ENCODE measurements at regions not wholly inside any gene's neighbourhood (a gene's known extent, or its start where the extent isn't known, plus 50 kb on each side); places are given as distances from the start of the nearest gene placed in this dataset.

DNA sequence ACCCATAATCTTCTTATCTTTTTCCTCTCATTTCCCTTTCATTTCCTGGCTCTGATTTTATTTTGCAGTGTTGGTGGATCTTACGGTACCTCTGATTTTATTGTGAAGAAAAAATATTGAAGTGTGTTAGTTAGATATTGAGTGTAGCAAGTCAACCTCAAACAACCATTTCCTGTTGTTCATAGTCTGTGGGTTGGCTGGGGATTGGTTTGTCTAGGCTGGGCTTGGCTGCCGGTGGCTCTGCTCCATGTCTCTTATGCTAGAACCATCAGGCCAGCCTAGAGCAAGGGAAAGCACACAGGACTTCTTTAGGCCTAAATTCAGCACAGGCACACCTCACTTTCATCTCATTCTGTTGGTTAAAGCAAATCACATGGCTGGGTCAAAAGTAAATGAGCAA is 383.1 kb upstream of the LCORL start:
- no peak for DNase-seq

DNA sequence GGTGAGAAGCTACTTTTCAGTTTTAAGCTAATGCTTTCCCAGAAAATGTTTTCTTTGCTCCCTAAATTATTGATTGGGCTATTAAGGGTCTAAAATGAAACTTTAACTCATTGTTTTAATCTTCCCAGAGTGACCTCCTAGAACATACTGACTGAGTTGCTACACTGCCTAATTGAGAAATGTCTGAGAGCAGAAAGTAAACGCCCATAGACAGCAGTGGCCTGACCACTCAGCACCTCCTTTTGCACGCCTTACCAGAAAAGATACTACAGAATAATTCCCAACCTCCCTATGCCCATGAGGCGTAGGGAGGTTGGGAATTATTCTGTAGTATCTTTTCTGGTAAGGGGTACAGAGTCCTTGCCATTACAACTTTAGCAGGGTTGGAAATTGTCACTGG is 381.8 kb upstream of the LCORL start:
- no peak for DNase-seq

DNA sequence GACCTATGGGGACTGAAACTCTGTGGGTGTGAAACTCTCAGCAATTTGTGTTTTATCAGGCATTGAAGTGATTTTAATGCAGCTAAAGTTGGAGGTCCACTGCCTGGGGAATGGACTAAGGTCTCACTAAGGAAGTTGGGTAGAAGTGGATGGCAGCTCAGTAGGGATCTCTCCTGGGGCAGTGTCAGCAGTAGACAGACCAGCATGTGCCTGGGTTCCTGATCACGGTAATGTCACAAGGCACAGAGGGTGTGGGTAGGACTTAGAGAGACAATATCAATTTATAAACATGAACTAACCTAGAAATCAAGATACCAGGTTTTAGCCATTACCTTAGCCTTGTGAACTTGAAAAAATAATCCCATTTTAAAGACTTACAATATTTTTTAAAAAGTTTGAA is 380.3 kb upstream of the LCORL start:
- no peak for DNase-seq

DNA sequence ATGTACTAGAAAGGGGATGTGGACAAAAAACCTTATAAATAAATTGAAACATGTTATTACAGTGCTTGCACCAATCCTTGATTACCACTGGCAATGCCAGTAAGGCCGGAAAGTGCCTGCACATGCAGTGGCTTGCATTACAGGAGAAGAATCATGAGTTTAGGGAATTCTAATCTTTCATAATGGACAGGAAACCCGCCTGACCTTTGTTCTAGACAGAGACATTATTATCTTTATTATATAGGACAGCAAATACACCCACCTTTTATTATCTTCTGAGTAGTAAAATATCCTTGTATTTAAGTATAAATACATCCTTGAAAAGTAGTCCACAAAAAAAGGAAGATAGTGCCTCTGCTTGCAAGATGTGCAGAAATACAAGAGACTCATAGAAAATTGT is 379.9 kb upstream of the LCORL start:
- DNase-seq: no peak

DNA sequence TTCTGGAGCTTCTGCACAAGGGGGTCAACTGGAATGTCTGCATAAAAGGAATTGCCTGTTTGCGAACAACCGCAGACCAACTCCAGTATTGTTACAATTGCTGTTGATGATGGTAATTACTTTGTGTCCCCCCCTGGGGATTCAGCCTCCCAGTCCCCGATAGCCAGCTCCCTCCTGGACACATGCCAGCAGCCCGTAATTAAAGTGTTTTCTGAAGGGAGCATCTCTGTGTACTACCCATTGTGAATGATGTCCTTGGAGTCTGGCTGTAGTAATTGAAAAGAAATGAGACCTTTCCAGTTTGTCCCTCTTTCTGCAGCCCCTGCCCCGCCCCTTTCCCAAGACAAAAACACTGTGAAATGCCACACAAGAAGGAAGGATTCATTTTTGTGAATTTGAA is 377.1 kb upstream of the LCORL start:
- DNase-seq: no peak

DNA sequence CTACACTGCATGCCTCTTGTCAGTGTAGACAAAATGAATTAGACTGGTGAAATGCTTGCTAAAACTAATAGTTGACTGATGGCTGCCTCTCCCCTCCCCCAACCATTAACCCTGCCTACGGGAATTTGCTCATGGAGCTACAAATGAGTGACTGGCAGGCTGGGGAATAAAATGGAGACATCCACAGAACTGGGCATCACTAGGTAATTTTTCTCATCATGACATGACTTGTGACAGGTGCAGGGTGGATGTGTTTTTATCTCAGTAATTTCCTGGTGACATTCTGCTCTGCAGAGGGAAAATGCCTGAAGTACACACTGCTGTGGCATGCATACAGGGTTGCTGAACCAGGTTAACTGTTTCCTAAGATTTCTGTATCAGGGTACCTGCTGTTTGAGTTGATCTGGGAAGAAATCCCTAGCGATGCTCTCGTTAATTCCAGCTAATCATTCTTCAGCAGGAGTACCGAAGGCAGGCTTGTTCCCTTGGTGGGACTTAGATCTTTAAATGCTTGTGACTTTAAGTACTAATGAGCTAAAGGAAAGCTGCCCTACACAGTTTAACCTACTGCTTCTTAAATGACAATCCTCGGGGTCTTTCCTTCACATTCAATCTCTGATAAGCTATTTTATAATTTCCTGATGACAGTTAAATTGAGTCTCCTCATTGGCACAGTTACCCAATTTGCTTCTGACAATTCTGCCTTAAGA is 376.3 kb upstream of the LCORL start:
- DNase-seq: no peak

DNA sequence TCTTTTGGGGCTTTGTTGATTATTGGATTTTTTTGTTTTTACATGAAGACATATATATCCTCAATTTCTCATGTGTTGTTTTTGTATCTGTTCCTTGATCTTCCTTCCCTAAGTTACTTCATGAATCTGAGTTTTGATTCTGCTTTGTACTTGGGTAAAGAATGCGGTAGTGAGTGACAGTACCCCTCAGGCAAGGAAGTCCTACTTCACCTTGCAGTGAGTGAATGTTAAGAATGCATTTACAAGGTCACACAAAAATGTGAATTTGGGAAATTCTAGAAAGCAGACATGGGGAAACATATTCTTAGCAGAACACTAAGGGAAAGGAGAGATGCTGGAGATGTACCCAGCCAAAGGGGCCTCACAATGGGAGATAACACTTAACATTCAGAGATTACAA is 373.1 kb upstream of the LCORL start:
- DNase-seq: no peak

DNA sequence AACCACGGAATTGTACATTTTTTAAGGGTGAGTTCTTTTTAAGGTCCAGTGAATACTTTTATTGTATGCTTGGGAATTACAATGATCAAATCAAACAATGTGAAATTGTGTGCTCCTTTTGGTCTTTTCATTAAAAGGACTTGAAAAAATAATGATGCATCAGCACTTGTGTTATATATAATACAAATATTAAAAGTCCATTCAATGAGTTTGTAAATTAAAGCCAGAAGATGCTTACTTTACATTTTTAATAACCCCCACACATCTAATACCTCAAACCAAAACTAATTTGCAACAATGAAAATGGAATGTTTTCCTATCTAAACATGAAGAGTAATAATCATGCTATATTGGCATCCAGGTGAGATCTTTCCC is 369.8 kb upstream of the LCORL start:
- no peak for DNase-seq

DNA sequence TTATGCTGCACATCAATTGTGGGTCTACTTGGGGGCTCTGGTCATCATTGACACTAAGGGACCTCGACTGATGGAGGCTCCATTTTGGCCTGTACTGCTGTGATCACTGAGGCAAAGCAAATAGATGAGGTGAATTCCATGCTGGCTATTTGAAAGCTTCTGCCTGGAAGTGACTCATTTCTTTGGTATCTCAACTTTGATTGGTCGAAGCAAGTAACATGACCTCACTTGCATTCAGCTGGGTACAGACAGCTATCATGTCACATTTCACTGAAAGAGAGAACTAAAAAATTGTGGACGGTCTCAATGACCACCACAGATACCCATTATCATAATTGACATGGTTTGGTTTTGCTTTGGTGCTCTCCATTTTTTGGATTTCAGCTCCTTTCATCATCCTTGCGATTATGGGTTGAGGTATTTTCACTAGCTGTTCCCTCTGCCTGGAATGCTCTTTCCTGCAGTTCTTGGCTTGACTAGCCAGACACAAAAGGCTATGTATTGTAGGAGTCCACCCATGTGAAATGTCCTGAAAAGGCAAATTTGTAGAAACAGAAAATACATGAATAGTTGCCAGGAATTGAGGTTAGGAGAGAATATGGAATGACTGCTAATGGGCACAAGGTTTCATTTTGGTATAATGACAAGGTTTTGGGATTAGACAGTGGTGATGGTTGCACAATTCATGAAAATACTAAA is 369.2 kb upstream of the LCORL start:
- DNase-seq: no peak

DNA sequence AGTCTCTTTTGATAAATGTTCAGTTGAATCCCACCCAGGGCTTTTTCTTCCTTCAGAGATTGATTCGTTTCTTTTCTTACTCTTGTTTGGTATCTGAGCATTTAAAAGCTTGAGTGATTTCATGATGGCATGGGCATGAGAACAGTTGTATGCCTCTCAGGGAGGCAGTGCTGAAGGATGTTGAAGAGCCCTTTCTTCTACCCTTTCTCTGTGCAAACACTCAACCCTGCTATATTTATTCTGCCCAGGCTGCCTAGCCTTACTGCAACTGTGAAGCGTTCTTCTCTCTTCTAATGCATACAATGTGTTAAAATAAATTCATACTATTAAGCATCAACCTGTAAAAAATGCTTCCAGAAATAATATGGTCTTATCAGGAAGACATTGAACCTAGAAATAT is 367.6 kb upstream of the LCORL start:
- no peak for DNase-seq

DNA sequence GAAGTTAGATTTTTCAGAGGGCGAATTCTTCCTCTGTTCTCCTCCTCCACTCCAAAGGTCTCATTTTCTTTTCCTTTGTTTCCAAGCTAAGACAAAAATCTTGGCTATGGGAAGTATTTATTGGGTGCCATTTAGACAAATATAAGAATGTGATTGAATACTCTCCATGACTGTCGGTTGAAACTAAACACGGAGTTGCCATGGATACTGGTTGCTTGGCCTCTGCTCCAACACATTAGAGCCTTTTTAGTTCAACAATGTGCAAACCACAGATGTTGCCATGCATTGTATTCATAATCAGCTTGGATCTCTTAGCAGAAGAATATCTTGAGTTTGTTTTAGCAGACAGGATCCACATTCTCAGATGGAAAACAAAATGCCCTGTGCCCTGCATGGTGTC is 366.5 kb upstream of the LCORL start:
- DNase-seq: no peak

DNA sequence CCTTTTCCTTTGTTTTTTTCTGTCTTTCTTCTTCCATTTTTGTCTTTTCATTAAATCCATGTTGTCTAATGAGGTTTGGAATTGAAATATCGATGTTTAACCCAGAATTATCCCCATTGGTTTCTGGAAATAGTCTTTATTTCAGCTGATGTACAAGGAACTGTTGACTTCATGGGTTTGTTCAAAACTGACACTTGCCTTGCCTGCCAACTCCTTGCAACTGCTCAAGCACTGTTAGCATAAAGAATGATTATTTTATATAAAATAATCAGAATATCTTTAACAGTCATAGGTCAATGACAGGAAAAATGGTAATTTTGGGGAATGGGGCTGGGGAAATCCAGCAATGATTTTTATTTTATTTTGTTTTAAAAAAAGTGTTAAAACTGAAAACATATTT is 359.6 kb upstream of the LCORL start:
- no peak for DNase-seq

DNA sequence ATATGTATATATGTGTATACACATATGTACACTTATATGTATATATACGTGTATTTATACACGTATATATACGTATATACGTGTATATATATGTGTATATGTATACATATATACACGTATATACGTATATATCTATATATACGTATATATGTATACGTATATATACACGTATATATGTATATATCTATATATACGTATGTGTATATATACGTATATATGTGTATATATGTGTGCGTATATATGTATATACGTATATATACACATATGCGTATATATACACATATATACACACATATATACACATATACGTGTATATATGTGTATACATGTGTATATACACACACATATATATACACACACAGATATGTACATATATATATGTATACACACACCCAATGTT is 348.0 kb upstream of the LCORL start:
- no peak for DNase-seq

DNA sequence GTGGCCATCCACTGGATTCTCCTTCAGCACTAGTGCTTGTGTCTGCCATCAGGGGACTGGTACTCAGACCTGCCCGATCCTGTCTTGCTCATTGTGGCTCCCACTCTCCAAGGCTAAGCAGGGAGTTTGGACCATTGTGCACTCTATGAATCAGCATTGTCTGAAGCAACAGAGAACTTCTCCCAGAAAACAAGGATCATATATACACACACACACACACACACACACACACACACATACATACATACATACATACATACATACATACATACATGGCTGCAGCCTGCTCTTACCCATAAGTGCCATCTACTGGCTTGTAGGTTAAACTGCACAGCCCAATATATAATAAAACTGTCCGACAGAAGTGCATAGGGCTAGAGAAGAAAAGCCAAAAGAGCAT is 345.3 kb upstream of the LCORL start:
- DNase-seq: peak; percentile 36

DNA sequence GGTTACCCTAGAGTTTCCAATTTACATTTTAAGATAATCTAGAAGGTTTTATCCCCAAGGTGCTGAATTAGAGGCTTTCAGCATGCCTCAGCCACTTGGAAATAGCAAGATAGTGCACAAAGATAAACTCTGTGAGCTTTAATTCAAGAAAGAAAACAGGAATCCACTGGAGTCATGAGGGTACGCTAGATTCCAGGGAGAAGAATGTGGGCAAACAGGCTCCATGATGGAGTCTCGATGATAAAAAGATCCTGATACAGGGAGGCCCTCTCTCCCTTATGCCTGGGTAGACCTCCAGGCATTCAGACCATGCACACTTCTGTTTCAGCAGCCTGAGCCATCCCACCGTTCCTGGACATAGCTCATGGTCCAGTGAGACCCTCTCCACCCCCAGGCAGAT is 344.6 kb upstream of the LCORL start:
- DNase-seq: no peak

DNA sequence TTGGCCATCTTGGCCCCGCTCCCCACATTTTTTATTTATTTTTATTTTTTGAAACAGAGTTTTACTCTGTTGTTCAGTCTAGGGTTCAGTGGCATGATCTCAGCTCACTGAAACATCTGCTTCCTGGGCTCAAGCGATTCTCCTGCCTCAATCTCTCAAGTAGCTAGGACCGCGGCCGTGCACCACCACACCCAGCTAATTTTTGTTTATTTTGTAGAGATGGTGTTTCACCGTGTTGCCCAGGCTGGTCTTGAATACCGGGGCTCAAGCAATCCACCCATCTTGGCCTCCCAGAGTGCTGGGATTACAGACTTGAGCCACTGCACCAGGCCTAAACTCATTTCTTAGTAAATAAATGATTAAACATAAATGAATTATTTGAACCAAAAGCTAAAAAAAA is 322.0 kb upstream of the LCORL start:
- DNase-seq: no peak

DNA sequence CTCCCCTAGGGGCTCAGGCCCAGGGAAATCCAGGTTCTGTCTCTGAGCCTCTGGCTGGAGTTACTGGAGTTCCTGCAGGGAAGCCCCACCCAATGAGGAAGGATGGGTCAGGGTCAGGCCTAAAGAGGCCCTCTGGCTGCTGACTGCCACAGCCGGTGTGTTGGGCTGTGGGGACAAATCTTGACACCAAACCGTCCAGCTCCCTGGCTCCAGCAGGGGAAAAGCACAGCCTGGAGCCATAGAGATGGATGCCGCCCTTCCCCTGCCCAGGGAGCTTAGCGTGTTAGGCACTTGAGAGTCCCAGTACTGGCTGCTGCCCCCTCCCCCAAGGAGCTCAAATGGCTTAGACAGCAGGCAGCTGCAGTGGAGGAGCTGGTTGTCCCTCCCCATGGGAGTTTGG is 321.3 kb upstream of the LCORL start:
- no peak for DNase-seq

DNA sequence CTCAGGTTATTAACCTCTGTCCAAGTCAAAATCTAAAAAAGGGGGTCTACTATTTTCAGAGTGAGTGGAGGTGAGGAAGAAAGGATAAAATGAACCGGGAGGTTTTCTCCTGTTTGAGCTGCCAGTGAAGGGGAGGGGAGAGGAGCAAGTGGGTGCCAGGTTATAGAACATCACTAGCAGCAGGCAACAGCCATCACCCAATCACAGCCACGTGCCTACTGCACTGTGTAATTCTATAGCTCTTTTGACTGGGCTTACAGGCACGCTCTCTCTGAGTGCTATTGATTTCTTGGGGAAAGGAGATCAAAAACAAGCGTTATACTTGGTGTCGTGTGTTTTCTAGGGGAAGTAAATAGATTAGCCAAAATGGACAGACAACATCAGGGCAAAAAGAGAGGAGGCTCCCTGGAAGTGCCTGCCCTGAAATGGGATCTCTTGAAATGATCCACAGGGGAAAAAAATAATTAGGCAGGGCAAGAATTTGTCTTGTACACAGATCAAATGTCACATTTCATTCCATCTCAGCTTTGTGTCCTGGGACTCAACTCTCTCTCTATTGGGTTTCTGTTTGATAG is 300.5 kb upstream of the LCORL start:
- no peak for DNase-seq

DNA sequence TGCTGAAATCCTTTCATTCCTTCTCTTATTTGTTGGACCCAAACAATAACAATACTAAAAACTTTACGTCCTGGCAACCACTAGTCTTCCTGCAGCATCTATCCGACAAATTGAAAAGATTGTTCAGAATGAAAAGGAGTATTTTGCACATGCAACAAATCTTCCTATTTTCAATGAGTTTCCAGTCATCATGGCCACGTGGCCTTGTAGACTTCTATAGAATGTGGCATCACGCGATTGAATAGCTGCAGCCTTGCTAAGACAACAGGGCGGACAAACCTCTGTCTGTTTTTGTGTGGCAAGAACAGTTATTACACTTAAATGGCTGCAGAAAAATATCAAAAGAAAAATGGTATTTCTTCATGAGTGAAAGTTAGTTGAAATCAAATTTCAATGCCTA is 297.9 kb upstream of the LCORL start:
- no peak for DNase-seq

DNA sequence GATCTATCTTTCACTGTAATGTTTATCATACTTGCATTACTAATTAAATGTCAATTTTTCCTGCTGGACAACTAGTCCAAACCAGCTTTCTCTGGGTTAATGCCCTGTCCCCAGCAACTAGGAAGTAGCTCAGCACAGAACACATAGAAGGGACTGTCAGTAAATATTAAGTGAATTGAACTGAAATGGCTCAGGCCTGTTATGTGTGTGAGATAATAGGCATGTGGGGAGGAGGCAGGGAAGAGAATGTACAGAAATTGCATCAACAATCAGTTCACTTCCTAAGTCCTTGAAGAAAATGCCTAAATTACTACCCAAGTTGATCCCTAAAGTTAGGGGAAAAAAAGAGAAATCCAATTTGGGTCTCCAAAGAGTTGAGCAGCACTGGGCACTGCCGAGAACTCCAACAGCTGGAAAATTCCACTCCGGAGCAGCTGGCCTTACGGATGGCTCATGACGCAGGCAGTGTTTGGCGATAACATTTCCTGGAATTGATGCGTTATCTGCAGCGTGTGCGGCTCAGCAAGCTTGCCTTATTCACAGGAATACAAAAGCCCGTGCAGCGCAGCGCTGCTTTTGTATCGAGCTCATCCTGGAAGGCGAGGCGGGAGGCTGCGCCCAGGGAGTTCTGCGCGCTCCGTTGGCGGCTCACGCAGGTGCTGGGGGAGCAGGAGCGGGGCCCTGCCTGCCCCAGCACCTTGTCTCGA is 297.3 kb upstream of the LCORL start:
- no peak for DNase-seq

DNA sequence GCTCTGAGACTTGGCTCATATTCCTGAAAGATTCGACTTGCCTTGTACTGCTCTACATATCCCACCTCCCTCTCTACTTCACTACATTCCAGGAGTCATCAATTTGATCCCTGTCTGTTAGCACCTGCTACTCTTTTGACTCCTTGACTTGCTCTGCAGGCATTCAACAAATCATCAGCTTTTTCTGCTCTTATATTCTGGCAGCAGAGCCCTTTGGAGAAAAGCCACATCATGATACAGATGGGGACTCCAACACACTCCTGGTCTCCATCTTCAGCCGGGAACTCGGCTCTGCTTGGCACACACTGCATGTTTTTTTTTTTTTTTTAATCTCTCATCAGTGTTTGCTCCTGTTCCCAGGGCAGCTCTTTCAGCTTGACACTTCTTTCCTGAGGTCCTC is 293.2 kb upstream of the LCORL start:
- DNase-seq: no peak

DNA sequence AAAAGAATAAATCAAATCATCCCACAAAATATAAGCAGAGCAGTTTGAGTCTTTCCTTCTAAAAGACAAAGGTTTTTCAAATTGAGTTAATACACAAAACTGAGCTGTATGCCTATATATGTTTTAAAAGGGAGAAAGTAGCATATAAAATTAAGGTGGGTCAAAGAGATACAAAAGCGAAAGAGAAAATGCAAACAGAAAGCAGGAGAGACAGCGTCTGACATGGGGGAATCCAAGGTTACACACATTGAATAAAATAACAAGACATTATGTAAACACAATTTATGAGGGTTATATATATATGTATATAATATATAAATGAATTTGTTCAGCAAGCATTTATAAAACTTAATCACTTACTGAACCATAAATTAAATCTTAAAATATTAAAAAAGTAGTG is 276.1 kb upstream of the LCORL start:
- no peak for DNase-seq

DNA sequence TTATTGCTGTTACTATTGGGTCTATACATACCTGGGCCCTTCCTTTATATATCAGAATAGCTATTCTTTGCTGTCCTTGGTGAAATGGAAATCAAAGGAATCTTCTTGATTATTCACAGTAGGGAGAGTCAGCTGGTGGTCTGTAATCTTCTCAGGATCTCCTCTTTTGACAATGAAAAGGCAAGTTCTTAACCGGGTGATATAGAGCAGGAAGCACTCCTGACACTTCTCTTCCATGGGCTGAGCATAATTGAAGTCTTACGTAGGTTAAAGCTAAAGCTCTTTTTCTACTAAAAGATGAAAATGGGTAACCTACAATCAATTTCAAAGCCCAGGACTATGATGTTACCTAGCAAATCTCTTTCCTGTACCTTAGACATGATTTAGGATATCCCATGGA is 274.9 kb upstream of the LCORL start:
- no peak for DNase-seq

DNA sequence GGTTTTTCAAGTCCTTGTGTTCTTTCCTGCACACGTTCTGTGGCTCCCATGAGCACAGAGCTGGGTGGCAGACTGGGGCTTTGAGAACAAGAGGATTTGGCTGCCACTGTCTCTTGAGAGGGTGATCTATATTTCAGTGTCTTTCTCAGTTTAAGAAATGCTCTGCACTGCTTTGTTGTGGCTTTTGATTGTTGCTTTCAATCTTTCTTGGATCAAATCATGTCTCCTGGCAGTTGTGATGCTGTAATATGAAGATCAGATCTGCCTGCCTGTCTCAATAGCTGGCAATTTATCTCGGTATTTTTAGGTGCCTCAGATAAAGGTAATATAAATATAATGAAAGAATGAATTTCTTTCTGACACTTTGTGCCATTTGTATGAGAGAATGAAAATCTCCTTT is 273.3 kb upstream of the LCORL start:
- DNase-seq: no peak

Data from inflammatory macrophage treated with lipopolysaccharide for 4 hours (primary cell).